CD14-positive monocyte (primary cell): ENCODE measurements at regions not wholly inside any gene's neighbourhood (a gene's known extent, or its start where the extent isn't known, plus 50 kb on each side); places are given as distances from the start of the nearest gene placed in this dataset.

Experiments used
- DNase-seq, 3 donors: peaks; one replicate each; pipeline ENCODE4 v3.0.0-alpha.2; 2011 to 2022
- H2AFZ ChIP-seq: 2 replicates; pipeline ENCODE4 v1.6.0; 2012; ENCODE audit warnings: mild to moderate bottlenecking, low read depth, low read length, inconsistent platforms; ENCODE audit not compliant: insufficient read depth, poor library complexity, severe bottlenecking
- H3K27ac ChIP-seq, 2 donors: 1 replicate in 1 of 2; 2 replicates in 1 of 2; pipeline ENCODE4 v1.5.1; 2012 to 2013; ENCODE audit warnings: low read length in 2 of 2, control low read depth in 1 of 2, inconsistent platforms in 1 of 2, low read depth in 1 of 2, mild to moderate bottlenecking in 1 of 2
- H3K27me3 ChIP-seq, 2 donors: one replicate each; pipeline versions ENCODE4 v1.6.0 to v1.6.1; 2011 to 2013; ENCODE audit warnings: low read length in 2 of 2; ENCODE audit not compliant: control insufficient read depth in 2 of 2, insufficient read depth in 2 of 2
- H3K36me3 ChIP-seq, 2 donors: replicated peaks in 1 of 2; 1 replicate in 1 of 2; 2 replicates in 1 of 2; pipeline versions ENCODE4 v1.5.1 to v1.6.1; 2012 to 2013; ENCODE audit warnings: low read length in 2 of 2, control low read depth in 1 of 2, inconsistent platforms in 1 of 2, mild to moderate bottlenecking in 1 of 2; ENCODE audit not compliant: insufficient read depth in 2 of 2, control insufficient read depth in 1 of 2
- H3K4me1 ChIP-seq, 2 donors: 1 replicate in 1 of 2; 2 replicates in 1 of 2; pipeline versions ENCODE4 v1.5.1 to v1.6.1; 2012 to 2013; ENCODE audit warnings: low read length in 2 of 2, control low read depth in 1 of 2, inconsistent platforms in 1 of 2, mild to moderate bottlenecking in 1 of 2, moderate library complexity in 1 of 2; ENCODE audit not compliant: insufficient read depth in 2 of 2, control insufficient read depth in 1 of 2
- H3K4me2 ChIP-seq: replicated peaks from 2 replicates; pipeline ENCODE3; 2012; ENCODE audit warnings: low read length, moderate library complexity, mild to moderate bottlenecking; ENCODE audit not compliant: poor library complexity, severe bottlenecking; ENCODE audit errors: extremely low read depth
- H3K4me3 ChIP-seq, 3 experiments: fragments of 200-600 bp in 1 of 3; sonication (generic) in 1 of 3; replicated peaks in 1 of 3; 1 replicate in 2 of 3; 2 replicates in 1 of 3; pipeline ENCODE4 v1.5.1; 2011 to 2013; ENCODE audit warnings: low read length in 3 of 3, mild to moderate bottlenecking in 3 of 3, control low read depth in 2 of 3, low read depth in 2 of 3, inconsistent platforms in 1 of 3, moderate library complexity in 1 of 3
- H3K79me2 ChIP-seq: 2 replicates; pipeline ENCODE4 v1.6.0; 2012; ENCODE audit warnings: mild to moderate bottlenecking, control low read depth, inconsistent platforms, low read length, moderate library complexity; ENCODE audit not compliant: insufficient read depth
- H3K9ac ChIP-seq: 2 replicates; pipeline ENCODE4 v1.6.0; 2017; ENCODE audit warnings: low read length, mild to moderate bottlenecking; ENCODE audit not compliant: insufficient read depth, poor library complexity, severe bottlenecking
- H3K9me3 ChIP-seq, 2 donors: replicated peaks in 1 of 2; 1 replicate in 1 of 2; 2 replicates in 1 of 2; pipeline versions ENCODE4 v1.5.1 to v1.6.1; 2012 to 2013; ENCODE audit warnings: low read length in 2 of 2, control low read depth in 1 of 2; ENCODE audit not compliant: control insufficient read depth in 1 of 2, insufficient read depth in 1 of 2
- H4K20me1 ChIP-seq: 2 replicates; pipeline ENCODE4 v1.6.0; 2012; ENCODE audit warnings: mild to moderate bottlenecking, low read length, control low read depth, moderate library complexity; ENCODE audit not compliant: insufficient read depth
- H3K27ac Mint-ChIP-seq, 7 donors: one replicate each; pipeline ENCODE4 v1.8.0; 2020; ENCODE audit warnings: mild to moderate bottlenecking in 7 of 7, mixed read lengths in 7 of 7, moderate library complexity in 6 of 7, inconsistent platforms in 2 of 7
- H3K27me3 Mint-ChIP-seq, 3 donors: one replicate each; pipeline ENCODE4 v1.8.0; 2021 to 2022; ENCODE audit warnings: low read depth in 3 of 3, mild to moderate bottlenecking in 3 of 3, mixed read lengths in 3 of 3, moderate library complexity in 3 of 3, inconsistent platforms in 1 of 3
- H3K36me3 Mint-ChIP-seq, 2 donors: one replicate each; pipeline ENCODE4 v1.8.0; 2020; ENCODE audit warnings: mixed read lengths in 2 of 2, inconsistent platforms in 1 of 2, mild to moderate bottlenecking in 1 of 2
- H3K4me1 Mint-ChIP-seq: one replicate; pipeline ENCODE4 v1.8.0; 2020; ENCODE audit warnings: mild to moderate bottlenecking, mixed read lengths
- H3K4me3 Mint-ChIP-seq, 2 donors: one replicate each; pipeline ENCODE4 v1.8.0; 2020; ENCODE audit warnings: mild to moderate bottlenecking in 2 of 2, mixed read lengths in 2 of 2, moderate library complexity in 1 of 2
- H3K9me3 Mint-ChIP-seq, 7 donors: one replicate each; pipeline ENCODE4 v1.8.0; 2020 to 2022; ENCODE audit warnings: mixed read lengths in 7 of 7, mild to moderate bottlenecking in 6 of 7, moderate library complexity in 6 of 7, inconsistent platforms in 2 of 7
- WGBS: methylation state at CpG from one replicate; pipeline ENCODE4 v1.1.5; 2013; ENCODE audit warnings: missing lambda C conversion rate; ENCODE audit not compliant: insufficient coverage; 5-methylcytosine and 5-hydroxymethylcytosine counted together
- intact Hi-C, 2 donors: fragments of 100-400 bp; cut with micrococcal nuclease; formaldehyde crosslinking; loops; one replicate each; pipeline versions ENCODE4 v1.15.0 to v1.15.1; 2023
- TF ChIP-seq, protein P1 (sequence below): fragments of 200-600 bp; IDR thresholded peaks from one replicate; pipeline ENCODE4 v1.8.0; 2022; ENCODE audit warnings: antibody characterized with exemption, mild to moderate bottlenecking

DNA sequence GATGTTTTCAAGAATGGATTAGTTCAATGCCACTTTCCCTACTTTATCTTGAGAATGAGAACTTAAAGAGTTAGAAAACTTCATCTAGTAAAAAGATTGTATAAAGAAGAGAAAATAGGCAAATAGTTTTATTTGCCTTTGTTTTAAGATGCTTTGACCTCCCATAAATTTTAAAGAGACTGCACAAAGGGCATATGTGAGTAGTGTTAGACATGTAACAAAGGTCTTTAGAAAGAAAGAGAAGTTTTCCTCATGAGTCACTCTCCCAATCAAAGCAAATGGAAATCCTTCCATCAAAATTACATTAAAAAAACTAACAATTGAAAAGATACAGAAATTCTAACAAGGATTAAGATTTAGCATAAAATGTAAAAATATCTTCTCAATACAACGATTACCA is 381.8 kb upstream of the KIF2A start:
- no peaks in the 10 kb centered on the region for H3K27me3 ChIP-seq
- Mint-ChIP-seq H3K27me3 (peaks cover 1 to 3% (median 1%) of the 10 kb centered on the region in 3 donors), H3K4me3 (no peak overlapping the region), H3K27ac (no peak overlapping the region), H3K9me3 (peaks cover 0 to 3% (median 0%) of the 10 kb centered on the region in 7 donors), H3K4me1 (no peaks in the 10 kb centered on the region), H3K36me3 (no peaks in the 10 kb centered on the region)
- H3K9me3 ChIP-seq: no peaks in the 10 kb centered on the region
- intact Hi-C loops: no loop called here
- DNase-seq: no peak
- no peak overlapping the region for H2AFZ ChIP-seq
- H4K20me1 ChIP-seq: no peaks in the 10 kb centered on the region
- no peak overlapping the region for H3K4me2 ChIP-seq
- no CpG with 5 or more reads among the region's 1 CpG for WGBS
- H3K27ac ChIP-seq: no peak overlapping the region
- no peak overlapping the region for H3K4me3 ChIP-seq
- H3K79me2 ChIP-seq: no peaks in the 10 kb centered on the region
- H3K36me3 ChIP-seq: no peaks in the 10 kb centered on the region
- TF ChIP-seq, protein P1, sequence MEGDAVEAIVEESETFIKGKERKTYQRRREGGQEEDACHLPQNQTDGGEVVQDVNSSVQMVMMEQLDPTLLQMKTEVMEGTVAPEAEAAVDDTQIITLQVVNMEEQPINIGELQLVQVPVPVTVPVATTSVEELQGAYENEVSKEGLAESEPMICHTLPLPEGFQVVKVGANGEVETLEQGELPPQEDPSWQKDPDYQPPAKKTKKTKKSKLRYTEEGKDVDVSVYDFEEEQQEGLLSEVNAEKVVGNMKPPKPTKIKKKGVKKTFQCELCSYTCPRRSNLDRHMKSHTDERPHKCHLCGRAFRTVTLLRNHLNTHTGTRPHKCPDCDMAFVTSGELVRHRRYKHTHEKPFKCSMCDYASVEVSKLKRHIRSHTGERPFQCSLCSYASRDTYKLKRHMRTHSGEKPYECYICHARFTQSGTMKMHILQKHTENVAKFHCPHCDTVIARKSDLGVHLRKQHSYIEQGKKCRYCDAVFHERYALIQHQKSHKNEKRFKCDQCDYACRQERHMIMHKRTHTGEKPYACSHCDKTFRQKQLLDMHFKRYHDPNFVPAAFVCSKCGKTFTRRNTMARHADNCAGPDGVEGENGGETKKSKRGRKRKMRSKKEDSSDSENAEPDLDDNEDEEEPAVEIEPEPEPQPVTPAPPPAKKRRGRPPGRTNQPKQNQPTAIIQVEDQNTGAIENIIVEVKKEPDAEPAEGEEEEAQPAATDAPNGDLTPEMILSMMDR: no peak
- no peak overlapping the region for H3K9ac ChIP-seq
- no peaks in the 10 kb centered on the region for H3K4me1 ChIP-seq

DNA sequence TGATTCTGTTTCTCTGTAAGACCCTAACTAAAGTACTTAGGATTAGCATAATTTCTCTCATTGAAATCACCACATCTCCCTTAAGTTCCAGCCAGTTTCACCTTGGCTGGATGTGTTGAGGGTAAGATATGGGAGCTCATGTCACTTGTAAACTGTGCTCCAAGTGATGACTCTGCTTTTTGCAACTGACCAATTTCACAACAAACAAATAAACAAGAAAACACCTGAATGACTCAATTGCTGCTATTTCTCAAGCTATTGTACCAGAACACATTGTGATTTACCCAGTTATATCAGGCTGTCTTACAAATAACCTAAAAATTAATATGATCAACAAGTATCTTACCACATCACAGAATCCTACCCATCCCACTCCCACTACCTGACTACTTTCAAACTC is 379.1 kb upstream of the KIF2A start:
- TF ChIP-seq, protein P1: no peak
- H3K27me3 Mint-ChIP-seq: peaks cover 0 to 3% (median 1%) of the 10 kb centered on the region in 3 donors
- Histone ChIP-seq H3K79me2 (no peaks in the 10 kb centered on the region), H3K4me3 (no peak overlapping the region), H3K27me3 (no peaks in the 10 kb centered on the region), H4K20me1 (no peaks in the 10 kb centered on the region), H3K4me1 (no peaks in the 10 kb centered on the region), H3K9ac (no peak overlapping the region), H2AFZ (no peak overlapping the region), H3K36me3 (no peaks in the 10 kb centered on the region), H3K4me2 (no peak overlapping the region), H3K27ac (no peak overlapping the region), H3K9me3 (no peaks in the 10 kb centered on the region)
- peaks cover 0 to 6% (median 0%) of the 10 kb centered on the region in 7 donors for H3K9me3 Mint-ChIP-seq
- intact Hi-C loops: no loop called here
- H3K27ac Mint-ChIP-seq: no peak overlapping the region
- no peak for DNase-seq
- H3K4me3 Mint-ChIP-seq: no peak overlapping the region
- H3K4me1 Mint-ChIP-seq: no peaks in the 10 kb centered on the region
- H3K36me3 Mint-ChIP-seq: no peaks in the 10 kb centered on the region
